K562 (cell line): ENCODE measurements at regions not wholly inside any gene's neighbourhood (a gene's known extent, or its start where the extent isn't known, plus 50 kb on each side); places are given as distances from the start of the nearest gene placed in this dataset.

Experiments used
- ATAC-seq: fragments of 200-7000 bp; cut with Tn5 transposase; 3 replicates; pipeline ENCODE4 v1.9.1; 2020; ENCODE audit warnings: moderate library complexity
- BruUV-seq: library from RNA; stranded (reverse); fragments of 400-500 nt; replicated peaks from 2 replicates; lab custom pipeline; 2021; lab: Mats Ljungman, UMichigan
- CTCF ChIA-PET: fragments of 300-600 bp; formaldehyde crosslinking; extraction: SDS; loops from one replicate; lab custom pipeline; 2021; ENCODE audit warnings: low intra/inter-chr PET ratio; lab: Yijun Ruan, JAX
- POLR2A ChIA-PET: fragments of 300-600, 350-650 bp; sonication (Branson Sonifier 250); formaldehyde crosslinking; extraction: SDS; loops from one replicate; lab custom pipeline; 2021; ENCODE audit warnings: antibody characterized with exemption, inconsistent platforms; lab: Yijun Ruan, JAX
- DNase-seq, 4 experiments: peaks; one replicate each; pipeline versions ENCODE4 v3.0.0 to v3.0.0-alpha.2; 2011 to 2018; ENCODE audit warnings: low spot score in 3 of 4, mixed read lengths in 3 of 4; ENCODE audit errors: extremely low read depth in 1 of 4
- FAIRE-seq: peaks from 2 replicates; lab custom pipeline; 2011; peaks lifted over from hg19 to GRCh38; lab: Jason Lieb, UNC
- H2AFZ ChIP-seq: 2 replicates; pipeline ENCODE4 v1.6.0; 2011; ENCODE audit warnings: low read depth, low read length, control low read depth, inconsistent platforms
- H3K27ac ChIP-seq: fragments of 200-600 bp; 3 replicates; pipeline ENCODE4 v1.8.0; 2011; ENCODE audit warnings: low read depth, mild to moderate bottlenecking, control low read depth, inconsistent platforms, low read length, moderate library complexity, mixed read lengths; ENCODE audit errors: extremely low read depth
- H3K27me3 ChIP-seq, 2 experiments: fragments of 300-600 bp in 1 of 2; 2 replicates in 1 of 2; 3 replicates in 1 of 2; pipeline versions ENCODE4 v1.6.0 to v1.8.0; 2011; ENCODE audit warnings: inconsistent platforms in 2 of 2, low read length in 2 of 2, mild to moderate bottlenecking in 1 of 2, mixed read lengths in 1 of 2, moderate library complexity in 1 of 2; ENCODE audit not compliant: control insufficient read depth in 2 of 2, insufficient read depth in 2 of 2
- H3K36me3 ChIP-seq: fragments of 300-600 bp; 3 replicates; pipeline ENCODE4 v1.8.0; 2011; ENCODE audit warnings: mild to moderate bottlenecking, low read length, inconsistent platforms; ENCODE audit not compliant: control insufficient read depth, insufficient read depth
- H3K4me1 ChIP-seq, 2 experiments: fragments of 200-600 bp in 1 of 2; replicated peaks in 1 of 2; 2 replicates in 1 of 2; 3 replicates in 1 of 2; pipeline versions ENCODE4 v1.5.1 to v1.8.0; 2011; ENCODE audit warnings: inconsistent platforms in 2 of 2, low read length in 2 of 2, mild to moderate bottlenecking in 1 of 2, mixed read lengths in 1 of 2, moderate library complexity in 1 of 2; ENCODE audit not compliant: control insufficient read depth in 2 of 2, insufficient read depth in 2 of 2
- H3K4me2 ChIP-seq: 2 replicates; pipeline ENCODE4 v1.6.1; 2011; ENCODE audit warnings: low read length, control low read depth, inconsistent platforms, mixed read lengths; ENCODE audit not compliant: insufficient read depth
- H3K4me3 ChIP-seq: fragments of 200-600 bp; sonication (generic), shearing (Covaris generic); 2 replicates; pipeline ENCODE4 v1.5.1; 2016; ENCODE audit warnings: control low read depth, inconsistent platforms
- H3K79me2 ChIP-seq: fragments of 200-600 bp; 3 replicates; pipeline ENCODE4 v1.8.0; 2011; ENCODE audit warnings: low read length, inconsistent platforms; ENCODE audit not compliant: control insufficient read depth, insufficient read depth
- H3K9ac ChIP-seq, 2 experiments: 2 replicates each; pipeline versions ENCODE4 v1.6.0 to v1.6.1; 2011; ENCODE audit warnings: low read depth in 2 of 2, low read length in 2 of 2, control low read depth in 1 of 2, inconsistent platforms in 1 of 2, mild to moderate bottlenecking in 1 of 2, mixed read lengths in 1 of 2; ENCODE audit not compliant: insufficient read depth in 1 of 2
- H3K9me1 ChIP-seq: one replicate; pipeline ENCODE4 v1.6.0; 2011; ENCODE audit warnings: inconsistent platforms, mild to moderate bottlenecking, low read length, moderate library complexity; ENCODE audit not compliant: control insufficient read depth, insufficient read depth
- H3K9me3 ChIP-seq: replicated peaks from 2 replicates; pipeline ENCODE4 v1.5.1; 2011; ENCODE audit warnings: low read depth, low read length, inconsistent platforms; ENCODE audit not compliant: control insufficient read depth, insufficient read depth
- H4K20me1 ChIP-seq: replicated peaks from 2 replicates; pipeline ENCODE4 v1.6.1; 2011; ENCODE audit warnings: low read length, inconsistent platforms, mixed read lengths; ENCODE audit not compliant: control insufficient read depth, insufficient read depth
- AFF4 ChIP-seq: sonication (generic); formaldehyde crosslinking; IDR thresholded peaks from 2 replicates; pipeline ENCODE4 v1.8.0; 2023; ENCODE audit warnings: mild to moderate bottlenecking, missing genetic modification reagents
- ELK3 ChIP-seq: fragments of 450-650 bp; formaldehyde crosslinking; IDR thresholded peaks from 2 replicates; pipeline ENCODE4 v1.4.0; 2020; ENCODE audit warnings: mild to moderate bottlenecking
- GTF2E2 ChIP-seq: fragments of 200-800 bp; sonication (Bioruptor generic); IDR thresholded peaks from 2 replicates; pipeline ENCODE4 v1.6.1; 2016; ENCODE audit warnings: missing genetic modification characterization, missing compliant biosample characterization
- PHF20 ChIP-seq: fragments of 450-650 bp; IDR thresholded peaks from 2 replicates; pipeline ENCODE4 v1.6.1; 2018; ENCODE audit not compliant: partially characterized antibody
- POLR3G ChIP-seq: IDR thresholded peaks from 2 replicates; pipeline ENCODE4 v1.6.1; 2011; ENCODE audit not compliant: insufficient read length, insufficient replicate concordance; ENCODE audit errors: extremely low read depth
- RBFOX2 ChIP-seq: fragments of 200-400 bp; formaldehyde crosslinking; IDR thresholded peaks from 2 replicates; pipeline ENCODE4 v1.6.1; 2017; ENCODE audit warnings: low read depth, mild to moderate bottlenecking, low read length, moderate library complexity
- SAFB ChIP-seq: fragments of 200-400 bp; formaldehyde crosslinking; IDR thresholded peaks from 2 replicates; pipeline ENCODE4 v1.6.1; 2017; ENCODE audit warnings: low read depth, low read length, borderline replicate concordance
- ZNF212 ChIP-seq: fragments of 450-650 bp; formaldehyde crosslinking; IDR thresholded peaks from 2 replicates; pipeline ENCODE4 v1.4.0; 2020; ENCODE audit warnings: mild to moderate bottlenecking
- ZNF224 ChIP-seq: sonication (generic); formaldehyde crosslinking; IDR thresholded peaks from 2 replicates; pipeline ENCODE4 v1.8.0; 2022; ENCODE audit warnings: mild to moderate bottlenecking, missing genetic modification reagents
- WGBS: fragments of 100-300 bp; shearing (Covaris generic); methylation state at CpG from one replicate; pipeline ENCODE4 v1.1.6; 2016; ENCODE audit warnings: low coverage, mixed read lengths; ENCODE audit not compliant: insufficient coverage; ENCODE audit errors: missing lambda C conversion rate; 5-methylcytosine and 5-hydroxymethylcytosine counted together
- in situ Hi-C: fragments of 300-500 bp; cut with MboI; formaldehyde crosslinking; loops from 4 replicates; pipeline ENCODE4 v1.15.0; 2018; ENCODE audit warnings: inconsistent platforms, mixed read lengths
- intact Hi-C: fragments of 100-400 bp; cut with micrococcal nuclease; formaldehyde crosslinking; loops from 2 replicates; pipeline ENCODE4 v1.14.2; 2022
- TF ChIP-seq, protein P1 (sequence below): fragments of 250-450 bp; sonication (Bioruptor Pico); IDR thresholded peaks from 2 replicates; pipeline ENCODE4 v1.4.0; 2020; ENCODE audit warnings: mild to moderate bottlenecking, moderate library complexity
- TF ChIP-seq, protein P2 (sequence below): fragments of 250-450 bp; sonication (Bioruptor Pico); IDR thresholded peaks from 2 replicates; pipeline ENCODE4 v1.8.0; 2022; ENCODE audit warnings: inconsistent platforms

GRCh38 chr1:79792219-79792930 is 785.8 kb upstream of the ADGRL4 start (continued):
- TF ChIP-seq ELK3 (CRISPR knock-in tag), result no peak
- TF ChIP-seq SAFB, result no peak
- TF ChIP-seq POLR3G, result no peak

DNA sequence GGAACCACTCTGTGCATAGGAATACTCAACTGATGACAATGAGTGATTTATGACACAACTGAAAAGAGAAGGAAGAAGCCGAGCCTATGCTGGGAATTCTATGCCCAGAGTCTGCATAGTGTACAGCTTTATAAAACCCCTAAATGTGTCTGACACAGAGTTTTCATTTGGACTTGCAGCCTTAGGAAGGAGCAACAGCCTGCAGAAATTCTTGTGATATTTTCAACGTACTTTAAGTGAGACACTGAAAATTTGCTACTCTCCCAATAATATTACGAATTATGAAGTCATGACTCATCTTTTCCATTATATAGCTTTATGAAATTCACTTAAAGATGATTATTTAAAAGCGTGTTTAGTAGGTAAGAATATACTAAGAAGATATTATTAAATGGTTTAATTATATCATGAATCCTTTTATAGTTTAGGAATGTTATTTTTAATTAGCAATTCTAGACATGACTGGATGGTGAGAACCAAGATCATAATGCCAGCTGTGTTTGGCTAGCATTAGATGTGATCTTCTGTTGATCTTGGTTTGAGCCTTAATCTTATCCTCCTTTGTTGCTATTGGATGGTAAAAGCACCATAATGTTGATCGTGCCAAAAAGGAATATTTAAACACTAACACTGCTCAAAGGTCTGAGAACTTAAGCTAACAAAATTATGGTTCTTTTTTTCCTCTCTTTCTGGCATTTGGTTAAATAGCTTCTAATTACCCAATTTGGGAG is 785.1 kb upstream of the ADGRL4 start:
- no peak overlapping the region for H3K4me3 ChIP-seq
- no peaks in the 10 kb centered on the region; the same call in 1 of the 2 replicates for H3K9me3 ChIP-seq
- FAIRE-seq, result no peak
- H3K4me1 ChIP-seq, result no peaks in the 10 kb centered on the region
- H3K79me2 ChIP-seq, result no peaks in the 10 kb centered on the region
- intact Hi-C loops, result no loop called here
- no peak for DNase-seq
- no peaks in the 10 kb centered on the region for H4K20me1 ChIP-seq
- H3K4me2 ChIP-seq, result no peak overlapping the region
- POLR2A ChIA-PET, result no interaction called here
- H3K36me3 ChIP-seq, result no peaks in the 10 kb centered on the region
- no peaks in the 10 kb centered on the region for H3K9me1 ChIP-seq
- 0% methylated on average over 5 of the region's 5 CpGs for WGBS
- no TSS peak for BruUV-seq
- H3K27me3 ChIP-seq, result no peaks in the 10 kb centered on the region
- in situ Hi-C loops, result no loop called here
- CTCF ChIA-PET, result no interaction called here
- no peak overlapping the region for H3K9ac ChIP-seq
- H3K27ac ChIP-seq, result no peak overlapping the region
- ATAC-seq, result no peak
- H2AFZ ChIP-seq, result no peak overlapping the region
- TF ChIP-seq ZNF212 (CRISPR knock-in tag) (no peak), PHF20 (no peak), AFF4 (CRISPR knock-in tag) (no peak), GTF2E2 (tag) (no peak), ZNF224 (CRISPR knock-in tag) (no peak), RBFOX2 (no peak)
- TF ChIP-seq, protein P1, sequence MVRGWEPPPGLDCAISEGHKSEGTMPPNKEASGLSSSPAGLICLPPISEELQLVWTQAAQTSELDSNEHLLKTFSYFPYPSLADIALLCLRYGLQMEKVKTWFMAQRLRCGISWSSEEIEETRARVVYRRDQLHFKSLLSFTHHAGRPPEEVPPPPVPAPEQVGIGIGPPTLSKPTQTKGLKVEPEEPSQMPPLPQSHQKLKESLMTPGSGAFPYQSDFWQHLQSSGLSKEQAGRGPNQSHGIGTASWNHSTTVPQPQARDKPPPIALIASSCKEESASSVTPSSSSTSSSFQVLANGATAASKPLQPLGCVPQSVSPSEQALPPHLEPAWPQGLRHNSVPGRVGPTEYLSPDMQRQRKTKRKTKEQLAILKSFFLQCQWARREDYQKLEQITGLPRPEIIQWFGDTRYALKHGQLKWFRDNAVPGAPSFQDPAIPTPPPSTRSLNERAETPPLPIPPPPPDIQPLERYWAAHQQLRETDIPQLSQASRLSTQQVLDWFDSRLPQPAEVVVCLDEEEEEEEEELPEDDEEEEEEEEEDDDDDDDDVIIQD (CRISPR knock-in tag), result no peak
- TF ChIP-seq, protein P2, sequence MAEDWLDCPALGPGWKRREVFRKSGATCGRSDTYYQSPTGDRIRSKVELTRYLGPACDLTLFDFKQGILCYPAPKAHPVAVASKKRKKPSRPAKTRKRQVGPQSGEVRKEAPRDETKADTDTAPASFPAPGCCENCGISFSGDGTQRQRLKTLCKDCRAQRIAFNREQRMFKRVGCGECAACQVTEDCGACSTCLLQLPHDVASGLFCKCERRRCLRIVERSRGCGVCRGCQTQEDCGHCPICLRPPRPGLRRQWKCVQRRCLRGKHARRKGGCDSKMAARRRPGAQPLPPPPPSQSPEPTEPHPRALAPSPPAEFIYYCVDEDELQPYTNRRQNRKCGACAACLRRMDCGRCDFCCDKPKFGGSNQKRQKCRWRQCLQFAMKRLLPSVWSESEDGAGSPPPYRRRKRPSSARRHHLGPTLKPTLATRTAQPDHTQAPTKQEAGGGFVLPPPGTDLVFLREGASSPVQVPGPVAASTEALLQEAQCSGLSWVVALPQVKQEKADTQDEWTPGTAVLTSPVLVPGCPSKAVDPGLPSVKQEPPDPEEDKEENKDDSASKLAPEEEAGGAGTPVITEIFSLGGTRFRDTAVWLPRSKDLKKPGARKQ, result no peak
